Brain microvascular endothelial cell (primary cell): ENCODE measurements at regions not wholly inside any gene's neighbourhood (a gene's known extent, or its start where the extent isn't known, plus 50 kb on each side); places are given as distances from the start of the nearest gene placed in this dataset.

Experiments used
- DNase-seq: peaks from one replicate; pipeline ENCODE4 v3.0.0-alpha.2; 2020
- H3K27ac ChIP-seq: fragments of 250-450 bp; sonication (Bioruptor Pico); 2 replicates; pipeline ENCODE4 v1.5.1; 2020; ENCODE audit warnings: mild to moderate bottlenecking, moderate library complexity
- H3K27me3 ChIP-seq: fragments of 250-450 bp; sonication (Bioruptor Pico); replicated peaks from 2 replicates; pipeline ENCODE4 v1.5.1; 2020; ENCODE audit warnings: mild to moderate bottlenecking
- H3K36me3 ChIP-seq: fragments of 250-450 bp; sonication (Bioruptor Pico); replicated peaks from 2 replicates; pipeline ENCODE4 v1.5.1; 2020; ENCODE audit warnings: mild to moderate bottlenecking
- H3K4me3 ChIP-seq: 2 replicates; pipeline ENCODE4 v1.5.1; 2011; ENCODE audit warnings: low read depth, mild to moderate bottlenecking, control low read depth, low read length, moderate library complexity
- CTCF ChIP-seq: IDR thresholded peaks from 2 replicates; pipeline ENCODE4 v1.5.1; 2011; ENCODE audit warnings: low read depth, mild to moderate bottlenecking, moderate library complexity, low read length, control low read depth, inconsistent platforms; ENCODE audit errors: missing control alignments
- in situ Hi-C: cut with HindIII; loops from 2 replicates; pipeline ENCODE4 v1.10.0; 2017; ENCODE audit warnings: low sequenced_read_pairs, low pct_ligation_motif_present

GRCh38 chr16:86108062-86108461 is 209.1 kb downstream of the IRF8 start:
- DNase-seq: no peak
- in situ Hi-C loops: no loop called here
- Histone ChIP-seq H3K27ac (no peak overlapping the region), H3K27me3 (no peaks in the 10 kb centered on the region), H3K36me3 (no peaks in the 10 kb centered on the region), H3K4me3 (no peak overlapping the region)
- no peak for TF ChIP-seq CTCF

DNA sequence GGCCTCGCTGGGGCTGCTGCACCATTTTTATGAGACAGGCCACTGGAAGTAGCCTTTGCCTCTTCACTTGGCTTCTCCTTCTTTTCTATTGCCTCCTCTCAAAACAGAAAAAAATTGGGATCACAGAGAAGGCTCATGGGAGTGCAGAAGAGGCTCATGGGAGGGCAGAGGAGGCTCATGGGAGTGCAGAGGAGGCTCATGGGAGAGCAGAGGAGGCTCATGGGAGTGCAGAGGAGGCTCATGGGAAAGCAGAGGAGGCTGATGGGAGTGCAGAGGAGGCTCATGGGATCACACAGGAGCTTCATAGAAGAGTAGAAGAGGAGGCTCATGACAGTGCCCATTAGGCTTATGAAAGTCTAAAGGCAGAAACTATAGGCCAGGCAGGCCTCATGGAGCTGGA is 211.2 kb downstream of the IRF8 start:
- H3K36me3 ChIP-seq: no peaks in the 10 kb centered on the region
- no peaks in the 10 kb centered on the region for H3K27me3 ChIP-seq
- no peak overlapping the region for H3K4me3 ChIP-seq
- DNase-seq: no peak
- no peak for TF ChIP-seq CTCF
- no peak overlapping the region for H3K27ac ChIP-seq
- in situ Hi-C loops: no loop called here

GRCh38 chr16:86110726-86111125 is 211.8 kb downstream of the IRF8 start:
- no peaks in the 10 kb centered on the region for H3K27me3 ChIP-seq
- no peak overlapping the region for H3K27ac ChIP-seq
- in situ Hi-C loops: no loop called here
- no peak overlapping the region for H3K4me3 ChIP-seq
- DNase-seq: no peak
- TF ChIP-seq CTCF: no peak
- no peaks in the 10 kb centered on the region for H3K36me3 ChIP-seq

- H3K27me3 ChIP-seq: peaks cover 6% of the 10 kb centered on the region
- no peak for TF ChIP-seq CTCF
- H3K27ac ChIP-seq: no peak overlapping the region
- no peak overlapping the region for H3K4me3 ChIP-seq
- DNase-seq: no peak
- in situ Hi-C loops: no loop called here
- H3K36me3 ChIP-seq: no peaks in the 10 kb centered on the region
Measured at GRCh38 chr16:86112178-86112577, 213.2 kb downstream of the IRF8 start.

- Histone ChIP-seq H3K27me3 (peaks cover 16% of the 10 kb centered on the region), H3K4me3 (no peak overlapping the region), H3K36me3 (no peaks in the 10 kb centered on the region), H3K27ac (no peak overlapping the region)
- in situ Hi-C loops: no loop called here
- no peak for DNase-seq
- TF ChIP-seq CTCF: no peak
Measured at GRCh38 chr16:86117235-86117634, 218.3 kb downstream of the IRF8 start.

DNA sequence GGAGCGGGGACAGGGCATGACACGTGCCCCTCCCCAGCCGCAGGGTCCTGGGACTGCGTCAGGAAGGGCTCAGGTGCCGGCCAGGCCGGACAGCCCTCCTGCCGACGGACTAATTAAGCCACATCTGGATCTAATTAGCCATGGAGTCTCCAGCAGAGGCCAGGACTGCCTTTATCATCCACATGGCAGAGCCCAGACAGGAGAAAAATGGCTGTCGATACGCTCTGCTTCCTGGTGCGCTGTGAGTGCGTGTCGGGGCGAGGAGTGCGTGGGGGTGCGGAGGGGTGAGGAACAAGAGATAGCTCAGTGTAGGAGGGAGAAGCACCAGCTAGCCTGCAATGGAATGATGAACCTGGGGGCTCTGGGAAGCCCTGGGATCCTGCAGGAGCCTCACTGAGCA is 218.8 kb downstream of the IRF8 start:
- DNase-seq: no peak
- Histone ChIP-seq H3K36me3 (no peaks in the 10 kb centered on the region), H3K27me3 (peaks cover 16% of the 10 kb centered on the region), H3K4me3 (no peak overlapping the region), H3K27ac (no peak overlapping the region)
- in situ Hi-C loops: no loop called here
- no peak for TF ChIP-seq CTCF
